ENCODE measurements at regions not wholly inside any gene's neighbourhood (a gene's known extent, or its start where the extent isn't known, plus 50 kb on each side); places are given as distances from the start of the nearest gene placed in this dataset.

GRCh38 chr9:94010980-94011533 lies 55.9 kb upstream of the BARX1 start:
- Histone ChIP-seq H3K9ac (no peak overlapping the region), H3K36me3 (ENCODE audit: low read depth) (no peaks in the 10 kb centered on the region), H3K79me2 (ENCODE audit: insufficient read depth) (no peaks in the 10 kb centered on the region), H2AFZ (peak overlapping the region; percentile 52), H3K4me3 (no peak overlapping the region), H4K20me1 (ENCODE audit: insufficient read depth) (no peaks in the 10 kb centered on the region), H3K27ac (no peak overlapping the region), H3K9me3 (ENCODE audit: low read depth) (no peaks in the 10 kb centered on the region), H3K9me2 (ENCODE audit: insufficient read depth) (no peaks in the 10 kb centered on the region), H3F3A (ENCODE audit: insufficient read depth) (no peaks in the 10 kb centered on the region), H3K4me2 (ENCODE audit: unreplicated experiment) (no peak overlapping the region), H3K4me1 (ENCODE audit: insufficient read depth) (no peaks in the 10 kb centered on the region; the same call in 1 of the 2 replicates), H3K27me3 (replicated peaks; ENCODE audit: insufficient read depth) (0 out of 2 replicates have a peak, but pooled peaks cover 2% of the 10 kb centered on the region)
- DNase-seq = peak; percentile 66
- in situ Hi-C loops (cut with MboI) = loop anchor here (10.0 kb wide), 1 partner anchor 204 kb away; no protein-coding TSS in a partner anchor
- TF ChIP-seq EZH2phosphoT487 (IDR thresholded peaks at IDR 0.05; ENCODE audit: insufficient read depth, low read depth) (no peak), EZH2 (IDR thresholded peaks at IDR 0.05; ENCODE audit: insufficient read depth, poor library complexity, severe bottlenecking) (no peak)
- WGBS, 2 experiments (ENCODE audit: low coverage in 1 of 2, low lambda C conversion rate in 2 of 2, missing lambda C conversion rate in 2 of 2) = 4 to 8% methylated on average over 4 of the region's 4 CpGs

- Histone ChIP-seq H3K9ac (no peak overlapping the region), H3K9me2 (ENCODE audit: insufficient read depth) (no peaks in the 10 kb centered on the region), H3K4me1 (ENCODE audit: insufficient read depth) (no peaks in the 10 kb centered on the region), H3K9me3 (ENCODE audit: low read depth) (no peaks in the 10 kb centered on the region), H3K4me3 (no peak overlapping the region), H3K27me3 (replicated peaks; ENCODE audit: insufficient read depth) (0 out of 2 replicates have a peak, but pooled peaks cover 2% of the 10 kb centered on the region), H3K36me3 (ENCODE audit: low read depth) (no peaks in the 10 kb centered on the region), H3F3A (ENCODE audit: insufficient read depth) (no peaks in the 10 kb centered on the region), H4K20me1 (ENCODE audit: insufficient read depth) (no peaks in the 10 kb centered on the region), H3K4me2 (ENCODE audit: unreplicated experiment) (no peak overlapping the region), H3K27ac (no peak overlapping the region), H2AFZ (no peak overlapping the region), H3K79me2 (ENCODE audit: insufficient read depth) (no peaks in the 10 kb centered on the region)
- in situ Hi-C loops (cut with MboI) = no loop called here
- DNase-seq = peak; percentile 32
- WGBS, 2 experiments (ENCODE audit: low coverage in 1 of 2, low lambda C conversion rate in 2 of 2, missing lambda C conversion rate in 2 of 2) = 70 to 77% methylated on average over 3 of the region's 3 CpGs
- TF ChIP-seq EZH2 (IDR thresholded peaks at IDR 0.05; ENCODE audit: insufficient read depth, poor library complexity, severe bottlenecking) = no peak
- no peak for TF ChIP-seq EZH2phosphoT487 (IDR thresholded peaks at IDR 0.05; ENCODE audit: insufficient read depth, low read depth)
These were observed 50.2 kb upstream of the BARX1 start for GRCh38 chr9:94005272-94005901.

Measured in GM23248 (cell line).